Gastrocnemius medialis (tissue), 4 donors: ENCODE measurements at regions not wholly inside any gene's neighbourhood (a gene's known extent, or its start where the extent isn't known, plus 50 kb on each side); places are given as distances from the start of the nearest gene placed in this dataset.

ENCODE experiments used
- ATAC-seq, 2 donors: fragments of 150-250 bp; one replicate each; pipeline ENCODE4 v1.9.1; 2016
- DNase-seq, 2 donors: peaks; one replicate each; pipeline ENCODE4 v3.0.0-alpha.2; 2019
- H3K27ac ChIP-seq, 4 donors: fragments of 200-600 bp; sonication (generic); 1 replicate in 1 of 4; 2 replicates in 3 of 4; pipeline ENCODE4 v1.5.1; 2016 to 2018; ENCODE audit warnings: mild to moderate bottlenecking in 2 of 4, moderate library complexity in 1 of 4
- H3K27me3 ChIP-seq, 3 donors: fragments of 200-600 bp; sonication (generic) in 2 of 3; 1 replicate in 1 of 3; 2 replicates in 2 of 3; pipeline versions ENCODE4 v1.5.1 to v1.6.0; 2016 to 2019; ENCODE audit warnings: mild to moderate bottlenecking in 1 of 3, moderate library complexity in 1 of 3
- H3K36me3 ChIP-seq, 2 donors: fragments of 200-600 bp; sonication (generic) in 1 of 2; one replicate each; pipeline ENCODE4 v1.5.1; 2017 to 2018
- H3K4me1 ChIP-seq, 2 donors: fragments of 200-600 bp; sonication (generic) in 1 of 2; one replicate each; pipeline ENCODE4 v1.5.1; 2016 to 2017; ENCODE audit warnings: mild to moderate bottlenecking in 2 of 2
- H3K4me3 ChIP-seq, 4 donors: fragments of 200-600 bp; sonication (generic) in 3 of 4; 1 replicate in 1 of 4; 2 replicates in 3 of 4; pipeline ENCODE4 v1.5.1; 2016 to 2019; ENCODE audit warnings: mild to moderate bottlenecking in 2 of 4
- H3K9me3 ChIP-seq, 3 donors: fragments of 200-600 bp; sonication (generic) in 2 of 3; 1 replicate in 1 of 3; 2 replicates in 2 of 3; pipeline ENCODE4 v1.5.1; 2016 to 2019
- CTCF ChIP-seq, 5 experiments: fragments of 450-650 bp in 3 of 5; fragments of 200-600 bp in 2 of 5; sonication (generic) in 2 of 5; IDR thresholded peaks in 4 of 5; conservative IDR thresholded peaks in 1 of 5; 1 replicate in 4 of 5; 2 replicates in 1 of 5; pipeline ENCODE4 v1.5.1; 2016 to 2019; ENCODE audit warnings: antibody characterized with exemption in 5 of 5, mild to moderate bottlenecking in 3 of 5, moderate library complexity in 3 of 5
- POLR2A ChIP-seq, 2 donors: fragments of 450-650 bp; IDR thresholded peaks; one replicate each; pipeline ENCODE4 v1.6.1; 2017; ENCODE audit warnings: antibody characterized with exemption in 2 of 2, mild to moderate bottlenecking in 2 of 2, moderate library complexity in 2 of 2
- in situ Hi-C, 4 donors: fragments of 200-750 bp; cut with MboI; loops; one replicate each; pipeline versions ENCODE4 v1.15.0 to v1.8.0; 2017; ENCODE audit warnings: low sequenced_read_pairs in 4 of 4
- intact Hi-C: fragments of 100-400 bp; cut with DNase I; formaldehyde crosslinking; loops from one replicate; pipeline ENCODE4 v1.15.1; 2023; ENCODE audit warnings: low total_unique reads

GRCh38 chr6:126148853-126149252 is 162.5 kb downstream of the TRMT11 start:
- DNase-seq (no peak), ATAC-seq (no peak)
- TF ChIP-seq CTCF (IDR thresholded peaks at IDR 0.05 in 4 of 5, conservative IDR thresholded peaks at IDR 0.05 in 1 of 5) = no peak
- TF ChIP-seq POLR2A (IDR thresholded peaks at IDR 0.05) = no peak
- no peaks in the 10 kb centered on the region for H3K9me3 ChIP-seq
- intact Hi-C loops (no loop called here), in situ Hi-C loops (no loop called here)
- no peak overlapping the region for H3K27ac ChIP-seq
- no peaks in the 10 kb centered on the region for H3K36me3 ChIP-seq
- peaks cover 0 to 3% of the 10 kb centered on the region in 2 donors for H3K4me1 ChIP-seq
- H3K4me3 ChIP-seq = no peak overlapping the region
- no peaks in the 10 kb centered on the region for H3K27me3 ChIP-seq

- no peak for DNase-seq
- intact Hi-C loops = no loop called here
- no peaks in the 10 kb centered on the region for H3K9me3 ChIP-seq
Observed at GRCh38 chr6:126152372-126152745, 166.0 kb downstream of the TRMT11 start.

GRCh38 chr6:126153661-126154060 is 167.3 kb downstream of the TRMT11 start:
- H3K4me3 ChIP-seq = no peak overlapping the region
- intact Hi-C loops = no loop called here
- in situ Hi-C loops = no loop called here
- H3K9me3 ChIP-seq = no peaks in the 10 kb centered on the region
- TF ChIP-seq CTCF (IDR thresholded peaks at IDR 0.05 in 4 of 5, conservative IDR thresholded peaks at IDR 0.05 in 1 of 5) (no peak), POLR2A (IDR thresholded peaks at IDR 0.05) (no peak)
- H3K27ac ChIP-seq = no peak overlapping the region
- no peaks in the 10 kb centered on the region for H3K4me1 ChIP-seq
- H3K27me3 ChIP-seq = no peaks in the 10 kb centered on the region
- ATAC-seq (no peak), DNase-seq (no peak)
- H3K36me3 ChIP-seq = no peaks in the 10 kb centered on the region

More at GRCh38 chr6:126152372-126152745, 166.0 kb downstream of the TRMT11 start:
- in situ Hi-C loops = no loop called here
- Histone ChIP-seq H3K4me1 (no peaks in the 10 kb centered on the region), H3K27ac (no peak overlapping the region), H3K36me3 (no peaks in the 10 kb centered on the region), H3K27me3 (no peaks in the 10 kb centered on the region), H3K4me3 (no peak overlapping the region)
- TF ChIP-seq CTCF (IDR thresholded peaks at IDR 0.05 in 4 of 5, conservative IDR thresholded peaks at IDR 0.05 in 1 of 5) (no peak), POLR2A (IDR thresholded peaks at IDR 0.05) (no peak)
- ATAC-seq = no peak

- no peak for TF ChIP-seq CTCF (IDR thresholded peaks at IDR 0.05 in 4 of 5, conservative IDR thresholded peaks at IDR 0.05 in 1 of 5)
- TF ChIP-seq POLR2A (IDR thresholded peaks at IDR 0.05) = no peak
- DNase-seq = no peak
- Histone ChIP-seq H3K27ac (no peak overlapping the region), H3K36me3 (no peaks in the 10 kb centered on the region), H3K4me1 (no peaks in the 10 kb centered on the region), H3K4me3 (no peak overlapping the region), H3K27me3 (no peaks in the 10 kb centered on the region), H3K9me3 (no peaks in the 10 kb centered on the region)
- intact Hi-C loops = no loop called here
- in situ Hi-C loops = no loop called here
- no peak for ATAC-seq
Observed at GRCh38 chr6:126156973-126157372, 170.6 kb downstream of the TRMT11 start.

- no peak for DNase-seq
- no peak for ATAC-seq
- no peak overlapping the region for H3K27ac ChIP-seq
- no peak overlapping the region for H3K4me3 ChIP-seq
- H3K4me1 ChIP-seq = no peaks in the 10 kb centered on the region
- H3K9me3 ChIP-seq = no peaks in the 10 kb centered on the region
- no peaks in the 10 kb centered on the region for H3K27me3 ChIP-seq
- TF ChIP-seq CTCF (IDR thresholded peaks at IDR 0.05 in 4 of 5, conservative IDR thresholded peaks at IDR 0.05 in 1 of 5) (no peak), POLR2A (IDR thresholded peaks at IDR 0.05) (no peak)
- H3K36me3 ChIP-seq = no peaks in the 10 kb centered on the region
- intact Hi-C loops = no loop called here
- in situ Hi-C loops = no loop called here
Observed at GRCh38 chr6:126167726-126168125, 172.2 kb upstream of the CENPW start.
